ENCODE measurements at regions not wholly inside any gene's neighbourhood (a gene's known extent, or its start where the extent isn't known, plus 50 kb on each side); places are given as distances from the start of the nearest gene placed in this dataset.

DNA sequence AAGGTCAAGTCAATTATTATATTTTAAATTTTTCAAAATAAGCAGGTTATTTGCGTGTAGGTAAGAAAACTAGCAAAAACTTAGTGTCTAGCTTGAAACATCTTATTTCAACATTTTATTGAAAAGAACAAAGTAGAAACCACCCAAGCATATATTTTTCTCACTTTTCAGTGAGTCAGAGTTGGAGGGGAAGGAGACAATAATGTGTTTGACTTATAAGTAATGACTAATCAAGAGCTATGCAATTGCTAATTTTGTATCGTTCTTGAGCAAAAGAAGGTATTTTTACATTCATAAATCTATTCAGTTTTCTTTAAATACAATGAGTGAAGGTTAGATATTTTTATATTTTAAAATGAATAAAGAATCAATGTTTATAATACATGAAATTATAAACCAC, 54.4 kb upstream of the P2RY1 start:
- no peak for DNase-seq

DNA sequence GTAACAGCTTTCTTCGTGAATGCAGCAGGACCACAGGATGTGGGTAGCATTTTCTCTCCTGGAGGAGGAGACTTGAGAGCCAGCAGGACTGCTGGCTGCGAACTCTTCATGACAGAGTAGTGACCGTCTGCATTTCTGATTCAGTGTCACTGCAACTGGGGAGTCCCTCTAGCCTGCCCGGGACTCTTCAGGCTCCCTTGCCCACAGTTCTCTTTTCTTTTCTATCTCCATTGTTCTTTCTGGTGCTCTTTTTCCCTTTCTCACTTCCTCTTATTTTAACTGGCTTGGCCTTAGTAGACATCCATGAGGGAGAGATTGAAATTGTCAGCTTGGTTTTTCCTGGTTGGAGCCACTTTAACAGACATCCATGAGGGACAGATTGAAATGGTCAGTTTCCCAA, 49.9 kb upstream of the P2RY1 start:
- no peak for DNase-seq

Measured in NCI-H1694 (cell line).